HG03064 (cell line): ENCODE measurements at regions not wholly inside any gene's neighbourhood (a gene's known extent, or its start where the extent isn't known, plus 50 kb on each side); places are given as distances from the start of the nearest gene placed in this dataset.
"Not testable (repeated sequence)": the region's sequence is repeated elsewhere in the genome, so short reads cannot be mapped to it uniquely, and the experiment has no call there.

Experiments
- ATAC-seq: cut with Tn5 transposase; IDR thresholded peaks from one replicate; pipeline ENCODE4 v1.9.1; 2021; ENCODE audit warnings: low read depth; ENCODE audit not compliant: unreplicated experiment

DNA sequence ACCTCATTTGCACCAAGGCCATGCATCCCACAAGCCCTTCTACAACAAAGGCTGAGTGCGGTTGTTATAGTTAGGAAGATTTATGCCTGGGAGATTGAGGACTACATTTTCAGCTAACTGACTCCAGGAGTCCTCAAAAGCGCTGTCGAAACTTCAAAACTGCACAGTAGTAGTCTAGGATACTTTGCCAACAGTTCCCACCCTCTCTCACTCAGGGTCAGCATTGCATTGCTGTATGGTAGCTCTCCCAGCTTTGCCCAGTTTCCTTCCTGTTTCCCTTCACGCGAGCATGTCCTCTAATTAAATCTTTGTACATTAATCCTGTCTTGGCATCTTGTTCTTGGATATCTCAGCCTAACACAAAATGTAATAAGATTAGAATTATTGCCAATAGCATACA is 420.6 kb upstream of the UBE2E3 start:
- ATAC-seq = no peak

DNA sequence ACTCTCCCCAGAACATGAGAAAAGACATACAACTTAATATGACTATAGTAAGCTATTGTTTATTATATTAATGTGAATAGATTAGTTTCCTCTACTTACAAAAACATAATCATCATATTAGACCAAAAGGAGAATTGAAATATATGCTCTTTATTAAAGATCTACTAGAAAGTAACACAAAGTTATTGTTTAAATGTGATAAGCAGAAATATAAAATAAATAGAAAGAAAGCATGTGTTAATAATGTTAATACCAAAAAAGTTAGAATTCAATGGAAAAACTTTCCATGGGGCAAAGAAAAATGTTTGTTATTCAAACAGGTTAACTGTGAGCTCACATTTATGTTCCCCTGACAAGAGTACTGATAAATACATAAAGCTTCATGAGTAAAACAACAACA is 421.4 kb upstream of the UBE2E3 start:
- ATAC-seq = no peak

DNA sequence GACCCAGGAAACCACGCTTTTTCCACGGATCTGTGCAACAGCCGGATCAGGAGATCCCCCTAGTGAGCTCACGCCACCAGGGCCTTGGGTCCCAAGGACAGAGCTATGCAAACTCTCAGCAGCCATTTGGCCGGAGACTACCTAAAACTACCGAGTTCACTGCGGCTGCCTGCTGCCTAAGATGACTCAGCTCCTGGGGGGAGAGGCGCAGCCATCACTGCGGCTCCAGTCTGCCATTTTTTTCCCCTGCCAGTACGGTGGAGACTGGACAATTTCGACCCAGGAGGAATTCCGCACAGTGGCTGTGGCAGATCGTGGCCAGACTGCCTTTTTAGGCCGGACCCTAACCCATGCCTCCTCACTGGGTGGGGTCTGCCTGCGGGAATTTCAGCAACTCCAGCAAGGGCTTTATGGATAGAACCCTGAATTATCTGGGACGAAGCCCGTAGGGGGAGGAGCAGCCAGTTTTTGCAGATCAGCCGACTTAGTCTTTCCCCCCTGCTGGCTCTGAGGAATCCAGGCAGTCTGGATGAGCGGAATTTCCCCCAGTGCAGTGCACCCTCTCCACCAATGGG is 424.9 kb upstream of the UBE2E3 start:
- no peak for ATAC-seq

DNA sequence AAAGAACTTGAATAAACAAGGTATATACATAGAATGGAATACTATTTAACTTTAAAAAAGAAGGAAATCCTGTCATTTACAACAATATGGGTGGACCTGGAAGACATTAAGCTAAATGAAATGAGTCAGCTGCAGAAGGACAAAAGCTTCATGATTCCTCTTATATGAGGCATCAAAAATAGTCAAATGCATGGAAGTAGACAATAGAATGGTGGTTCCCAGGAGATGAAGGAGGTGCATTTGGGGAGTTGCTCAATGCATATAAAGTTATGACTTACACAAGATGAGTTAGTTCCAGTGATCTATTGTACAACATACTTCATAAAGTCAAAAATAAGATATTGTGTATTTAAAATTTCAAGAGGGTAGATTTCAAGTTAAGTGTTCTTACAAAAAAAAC is 426.1 kb upstream of the UBE2E3 start:
- no peak for ATAC-seq

DNA sequence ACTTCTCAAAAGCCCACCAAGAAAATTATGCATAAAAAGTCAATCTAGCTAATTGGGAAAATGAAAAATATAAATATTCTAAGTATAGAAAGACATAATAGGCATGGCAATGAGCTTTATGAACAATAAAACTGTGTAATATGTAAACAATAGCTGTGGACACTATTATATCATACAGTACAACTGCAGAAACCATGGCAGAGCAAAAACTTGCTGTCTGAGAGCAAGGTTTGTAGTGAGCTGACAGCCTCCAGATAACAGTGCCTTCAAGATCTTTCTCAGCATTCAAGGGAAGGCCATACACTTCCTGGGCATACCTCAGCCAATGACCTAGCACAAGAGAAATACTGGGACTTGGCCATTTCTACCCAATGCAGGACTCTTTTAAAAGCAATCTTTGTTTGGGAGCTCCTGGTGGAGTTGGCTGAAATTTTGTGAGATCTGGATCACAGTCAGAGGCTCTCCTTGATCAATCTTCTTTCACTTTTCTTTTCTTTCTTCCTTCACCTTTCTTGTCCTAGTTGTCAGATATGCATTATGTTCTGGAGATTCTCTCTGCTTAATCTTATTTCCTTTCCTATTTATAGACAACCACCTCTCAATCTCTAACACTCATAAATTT is 427.2 kb upstream of the UBE2E3 start:
- ATAC-seq = no peak

DNA sequence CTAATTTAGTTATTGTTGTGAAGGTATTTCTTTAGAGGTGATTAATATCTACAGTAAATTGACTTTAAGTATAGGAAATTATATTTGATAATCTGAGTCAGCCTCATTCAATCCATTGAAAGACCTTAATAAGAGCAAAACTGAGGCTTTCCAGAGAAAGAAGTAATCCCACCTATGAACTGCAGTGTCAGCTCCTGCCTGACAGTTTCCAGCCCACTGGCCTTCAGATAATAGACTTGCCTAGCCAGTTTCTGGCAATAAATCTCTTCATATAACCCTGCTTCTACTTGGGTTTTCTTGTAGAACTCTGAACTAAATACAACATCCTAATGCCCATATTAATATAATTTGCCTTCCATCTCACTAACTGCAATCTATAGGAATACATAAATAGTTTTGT is 437.9 kb upstream of the UBE2E3 start:
- no peak for ATAC-seq

DNA sequence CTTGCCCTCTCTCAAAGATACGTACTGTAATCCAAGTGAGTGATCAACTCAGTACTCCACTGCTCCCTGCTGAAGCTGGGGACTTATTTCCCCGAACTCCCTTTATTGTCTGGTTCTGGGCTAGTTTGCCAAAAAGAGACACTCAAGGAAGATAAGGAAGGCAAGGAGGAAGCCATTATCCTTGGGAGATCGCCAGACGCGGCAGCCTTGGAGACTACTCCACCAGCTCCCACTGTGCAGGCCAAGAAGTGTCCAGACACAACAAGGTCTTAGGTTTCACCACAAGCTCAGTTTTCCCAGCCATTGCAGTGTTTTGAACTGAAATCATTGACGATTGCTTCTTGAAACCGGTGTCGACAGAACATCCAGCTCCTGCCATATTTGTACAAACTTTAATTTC is 439.6 kb upstream of the UBE2E3 start:
- no peak for ATAC-seq

DNA sequence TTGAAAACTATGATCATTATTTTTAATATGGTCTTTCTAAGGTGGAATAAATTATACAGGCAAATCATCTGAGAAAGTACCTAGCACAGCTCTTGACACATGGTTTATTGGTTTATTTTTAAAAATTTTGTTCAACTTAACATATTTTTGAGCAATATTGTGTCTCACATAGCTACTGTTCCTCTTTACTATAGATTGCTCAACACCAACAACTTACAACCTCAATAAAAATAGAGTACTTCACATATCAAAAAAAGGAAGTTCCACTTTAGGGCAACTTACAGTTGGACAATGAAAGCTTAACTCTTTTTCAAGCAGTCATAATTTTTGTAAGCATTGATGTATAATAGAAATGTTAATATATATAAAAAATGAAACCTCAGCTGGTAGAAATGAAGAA is 440.9 kb upstream of the UBE2E3 start:
- no peak for ATAC-seq

DNA sequence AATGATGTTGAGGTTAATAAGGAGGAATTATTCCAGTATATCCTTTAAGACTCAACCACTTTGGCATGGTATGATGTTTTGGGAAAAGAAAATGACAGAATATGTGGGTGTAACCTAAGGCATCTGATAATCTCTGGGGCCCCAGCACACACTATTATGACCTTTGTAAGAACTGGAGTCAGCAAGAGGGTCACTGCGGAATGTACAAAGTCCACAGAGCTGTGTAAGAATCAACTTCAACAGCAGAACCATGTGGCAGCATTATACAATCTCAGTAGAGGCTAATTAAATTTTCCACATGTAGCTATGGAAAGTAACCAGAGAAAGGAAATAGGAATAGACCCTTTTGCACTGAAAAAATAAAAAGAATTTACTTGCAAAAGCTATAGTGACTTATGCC is 445.1 kb upstream of the UBE2E3 start:
- ATAC-seq = no peak

DNA sequence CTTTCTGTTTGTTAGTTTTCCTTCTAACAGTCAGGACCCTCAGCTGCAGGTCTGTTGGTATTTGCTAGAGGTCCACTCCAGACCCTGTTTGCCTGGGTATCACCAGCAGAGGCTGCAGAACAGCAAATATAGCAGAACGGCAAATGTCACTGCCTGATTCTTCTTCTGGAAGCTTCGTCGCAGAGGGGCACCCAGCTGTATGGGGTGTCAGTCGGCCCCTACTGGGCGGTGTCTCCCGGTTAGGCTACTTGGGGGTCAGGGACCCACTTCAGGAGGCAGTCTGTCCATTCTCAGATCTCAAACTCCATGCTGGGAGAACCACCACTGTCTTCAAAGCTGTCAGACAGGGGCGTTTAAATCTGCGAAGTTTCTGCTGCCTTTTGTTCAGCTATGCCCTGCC is 448.6 kb upstream of the UBE2E3 start:
- not testable (repeated sequence) for ATAC-seq

DNA sequence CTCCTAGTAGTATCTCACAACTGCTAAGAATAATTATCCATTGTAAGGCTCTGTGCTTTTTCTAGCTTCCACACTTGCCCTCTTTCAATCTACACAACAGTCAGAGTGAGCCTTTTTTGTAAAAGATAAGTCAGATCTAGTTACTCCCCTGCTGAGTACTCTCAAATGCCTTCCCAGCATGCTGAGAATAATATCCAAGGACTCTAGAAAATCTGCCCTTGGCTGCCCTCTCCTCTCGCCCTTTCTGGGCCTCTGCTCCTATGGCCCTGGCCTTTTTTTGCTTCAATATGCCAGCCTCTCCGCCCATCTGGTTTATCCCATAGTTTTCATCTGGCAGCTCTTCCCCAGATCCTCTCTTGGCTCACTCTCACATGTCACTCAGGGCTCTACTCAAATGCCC is 455.9 kb upstream of the UBE2E3 start:
- no peak for ATAC-seq

DNA sequence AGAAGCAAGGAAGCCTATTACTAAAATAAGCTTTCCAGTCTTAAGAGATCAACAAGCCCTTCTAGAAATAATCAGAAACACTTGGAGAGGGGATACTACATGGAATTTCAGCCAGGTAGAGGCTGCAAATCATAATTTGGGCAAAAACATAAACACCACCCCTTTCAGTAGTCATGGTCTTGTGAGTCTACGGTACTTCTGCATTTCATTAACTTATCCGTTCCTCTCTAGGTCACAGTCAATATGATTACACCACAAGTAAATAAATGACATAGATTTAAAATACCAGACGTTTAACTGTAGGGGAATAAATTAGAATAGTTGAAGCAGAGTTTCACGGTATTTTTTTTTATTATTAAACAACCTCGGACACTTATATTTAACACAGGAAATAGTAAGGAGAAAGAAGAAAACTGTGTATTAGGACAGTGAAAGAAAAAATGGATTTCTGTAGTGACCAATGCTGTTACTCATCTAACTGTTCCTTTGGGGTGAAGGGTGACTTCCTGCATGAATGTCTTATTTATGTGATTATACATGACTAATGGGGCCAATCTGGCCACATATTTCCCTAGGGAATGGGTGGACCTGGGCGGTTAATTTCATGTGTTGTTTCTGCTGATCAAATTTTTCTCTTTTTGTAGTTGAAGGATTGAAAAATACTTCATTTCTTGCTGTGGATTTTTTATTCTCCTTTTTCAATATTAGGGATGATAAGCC is 456.6 kb upstream of the UBE2E3 start:
- no peak for ATAC-seq

DNA sequence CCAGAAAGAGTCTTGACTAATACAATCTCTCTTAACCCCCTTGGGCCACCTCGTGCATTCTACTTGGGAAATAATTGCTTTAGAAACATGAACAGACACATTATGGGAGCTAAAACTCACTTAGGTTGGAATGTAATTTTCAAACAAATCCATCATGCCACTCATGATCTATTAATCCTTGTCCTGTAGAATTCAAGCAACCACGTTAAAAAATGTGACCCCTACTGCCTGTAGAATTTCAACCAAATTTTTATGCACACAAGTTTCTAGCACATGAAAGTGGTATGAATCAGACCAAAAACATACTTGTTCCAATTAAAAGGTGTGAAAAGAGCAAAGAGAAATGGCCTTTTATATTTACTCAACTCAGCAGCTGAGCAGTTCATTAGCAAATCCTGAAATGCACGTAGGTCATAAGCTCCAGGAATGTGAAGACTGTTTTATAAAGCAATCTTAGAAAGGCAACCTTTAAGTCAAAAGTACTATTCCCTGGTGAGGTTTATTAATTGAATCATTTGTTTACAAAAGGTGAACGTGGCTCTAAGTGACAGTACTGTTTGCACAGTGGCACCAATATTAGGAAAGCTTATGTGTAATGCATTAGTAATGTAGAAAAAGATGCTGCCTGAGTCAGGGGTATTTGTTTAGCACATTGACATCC is 459.4 kb upstream of the UBE2E3 start:
- no peak for ATAC-seq

DNA sequence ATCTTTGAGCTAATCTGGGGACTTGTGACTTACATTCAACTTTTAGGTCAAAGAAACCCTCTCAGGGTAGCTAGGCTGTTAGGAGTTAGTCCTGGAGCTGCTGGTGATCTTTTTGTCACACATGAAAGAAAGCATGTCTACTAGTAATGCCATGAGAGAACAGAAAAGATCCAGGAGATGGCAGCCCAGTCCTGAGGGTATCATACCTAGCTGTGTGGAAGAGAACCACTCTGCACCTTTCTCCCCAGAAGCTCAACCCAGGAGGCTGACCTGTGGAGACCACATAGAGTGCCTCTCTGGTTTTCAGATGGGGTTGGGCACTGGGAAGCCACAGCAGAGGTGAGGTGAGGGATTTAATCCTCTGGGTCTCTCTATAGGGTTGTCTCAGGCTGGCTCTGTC is 460.2 kb upstream of the UBE2E3 start:
- no peak for ATAC-seq

DNA sequence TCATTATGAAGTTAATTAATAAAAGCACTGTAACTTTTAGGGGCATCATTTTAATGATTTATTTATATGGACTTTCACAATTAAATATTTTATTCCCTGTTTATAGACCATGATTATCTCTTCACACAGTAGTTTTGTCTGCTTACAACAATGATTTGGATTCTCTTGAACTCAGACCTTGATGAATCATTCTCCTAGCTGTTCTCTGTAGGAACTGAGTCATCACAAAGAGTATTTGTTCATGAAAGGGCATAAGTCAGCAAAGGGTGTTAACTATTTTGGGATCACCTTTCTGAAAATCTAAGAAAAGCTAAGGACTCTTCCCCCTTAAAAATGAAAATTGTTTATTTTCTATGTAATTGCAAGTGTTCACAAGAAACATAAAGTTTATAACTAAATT is 461.1 kb upstream of the UBE2E3 start:
- ATAC-seq = no peak

DNA sequence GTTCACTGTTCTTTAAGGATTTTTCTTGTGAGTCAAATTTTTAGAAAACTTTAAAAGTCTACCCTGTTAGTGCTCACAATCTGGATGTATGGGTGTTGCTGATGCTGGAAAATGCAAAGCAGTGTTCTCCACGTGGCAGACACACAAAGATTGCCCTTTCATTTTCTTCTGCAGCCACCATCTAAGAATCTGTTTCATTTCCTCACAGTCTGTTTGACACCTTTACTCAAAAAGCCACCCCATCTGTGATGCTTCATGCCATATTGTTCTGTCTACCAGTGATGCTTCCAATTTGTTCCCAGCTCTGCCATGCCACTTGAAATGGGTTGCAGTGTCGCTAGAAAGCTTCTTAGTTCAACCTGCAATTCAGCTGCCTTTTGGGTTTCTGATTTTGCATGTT is 464.2 kb upstream of the UBE2E3 start:
- no peak for ATAC-seq

DNA sequence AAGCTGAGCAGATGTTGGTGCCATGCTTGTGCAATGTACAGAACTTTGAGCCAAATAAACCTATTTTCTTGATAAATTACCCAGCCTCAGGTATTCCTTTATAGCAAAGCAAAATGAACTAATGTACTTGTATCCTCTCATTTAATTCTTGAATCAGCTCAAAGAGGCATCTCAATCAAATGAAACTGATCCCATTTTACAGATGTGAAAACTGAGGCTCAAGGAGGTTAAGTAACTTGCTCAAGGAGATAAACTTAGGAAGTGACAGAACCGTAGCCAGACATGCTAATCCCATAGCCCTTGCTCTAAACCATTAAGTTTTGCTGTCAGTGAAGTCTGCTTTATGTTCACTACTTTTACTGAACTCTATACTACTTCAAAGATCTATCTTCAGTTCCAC is 467.0 kb upstream of the UBE2E3 start:
- ATAC-seq = no peak

DNA sequence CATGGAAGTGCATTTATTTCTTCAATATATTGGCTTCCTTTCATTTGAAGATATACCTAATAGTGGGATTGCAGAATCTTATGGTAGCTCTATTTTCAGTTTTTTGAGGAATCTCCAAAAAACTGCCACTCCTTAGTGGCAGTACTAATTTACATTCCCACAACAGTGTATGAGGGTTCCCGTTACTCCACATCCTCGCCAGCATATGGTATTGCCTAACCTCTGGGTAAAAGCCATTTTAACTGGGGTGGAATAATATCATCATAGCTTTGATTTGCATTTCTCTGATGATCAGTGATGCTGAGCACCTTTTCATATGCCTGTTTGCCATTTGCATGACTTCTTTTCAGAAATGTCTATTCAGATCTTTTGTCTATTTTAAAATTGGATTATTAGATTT is 471.9 kb upstream of the UBE2E3 start:
- ATAC-seq = no peak

DNA sequence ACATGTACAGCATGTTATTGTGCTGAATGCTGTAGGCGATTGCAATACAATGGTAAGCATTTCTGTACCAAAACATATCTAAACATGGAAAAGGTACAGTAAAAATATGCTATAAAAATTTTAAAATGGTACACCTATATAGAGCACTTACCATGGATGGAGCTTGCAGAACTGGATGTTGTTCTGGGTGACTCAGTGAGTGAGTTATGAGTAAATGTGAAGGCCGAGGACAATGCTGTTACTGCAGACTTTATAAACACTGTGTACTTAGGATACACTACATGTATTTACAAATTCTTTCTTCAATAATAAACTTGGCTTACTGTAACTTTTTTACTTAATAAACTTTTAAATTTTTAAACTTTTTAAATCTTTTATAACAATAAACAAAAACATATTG is 473.4 kb upstream of the UBE2E3 start:
- ATAC-seq = no peak

DNA sequence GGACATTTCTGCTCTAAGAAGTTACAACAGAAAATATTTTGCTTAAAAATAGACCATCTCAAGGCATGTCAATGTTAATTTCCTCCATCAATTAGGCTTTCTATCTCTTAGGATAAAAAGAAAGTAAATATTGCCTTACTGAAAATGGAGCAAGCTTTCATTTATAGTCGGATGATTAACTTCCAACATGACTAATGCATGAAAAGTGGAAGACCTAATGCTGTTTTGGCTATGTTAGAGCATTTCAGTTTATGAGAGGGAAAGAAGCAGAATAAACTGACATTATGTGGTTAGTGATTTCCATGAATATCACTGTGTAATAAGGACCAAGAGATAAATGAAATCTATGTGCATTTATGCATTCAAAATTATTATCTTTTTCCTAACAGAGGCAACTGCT is 475.2 kb upstream of the UBE2E3 start:
- no peak for ATAC-seq

DNA sequence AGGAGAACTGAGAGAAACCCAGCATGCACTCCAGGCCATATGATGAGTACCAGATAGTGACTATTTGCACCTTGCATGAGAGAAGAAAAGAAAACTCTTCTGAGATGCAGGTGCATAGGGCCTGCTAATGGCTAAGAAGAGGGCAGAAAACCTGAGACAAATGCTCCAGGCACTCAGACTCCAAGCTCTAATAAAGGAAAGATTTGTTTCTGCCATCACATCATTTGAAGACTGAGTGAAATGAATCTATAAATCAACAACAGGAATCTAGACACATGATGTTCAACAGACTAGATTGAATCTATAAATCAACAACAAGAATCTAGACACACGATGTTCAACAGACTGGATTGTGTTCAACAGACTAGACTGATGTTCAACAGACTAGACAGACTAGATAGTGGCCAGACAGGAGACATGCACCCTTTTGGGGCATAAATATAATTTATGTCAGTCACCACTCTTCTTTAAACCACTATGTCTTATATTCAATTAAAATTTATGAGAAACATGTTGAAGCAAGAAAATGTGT is 482.7 kb upstream of the UBE2E3 start:
- ATAC-seq = no peak

DNA sequence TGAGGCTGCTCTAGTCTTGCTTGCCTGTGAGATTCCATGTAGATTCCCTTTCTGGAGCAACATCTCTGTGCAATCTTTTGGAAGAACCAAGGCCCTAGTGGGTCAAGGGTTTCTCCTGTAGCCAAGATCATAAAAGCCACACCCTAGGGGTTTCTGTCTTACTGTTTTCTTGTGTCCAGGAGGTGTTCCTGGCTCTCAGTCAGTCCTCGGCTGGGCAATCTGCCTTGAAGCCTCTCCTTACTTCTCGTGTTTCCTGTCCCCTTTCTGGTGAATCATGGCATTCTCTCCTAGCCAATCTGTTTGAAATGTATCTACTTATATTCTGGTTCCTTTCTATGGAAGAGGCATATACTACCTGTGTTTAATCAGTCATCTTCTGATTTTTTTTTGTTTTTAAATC is 484.8 kb upstream of the UBE2E3 start:
- no peak for ATAC-seq
